NB4 (cell line): ENCODE measurements at regions not wholly inside any gene's neighbourhood (a gene's known extent, or its start where the extent isn't known, plus 50 kb on each side); places are given as distances from the start of the nearest gene placed in this dataset.
"Not testable (repeated sequence)": the region's sequence is repeated elsewhere in the genome, so short reads cannot be mapped to it uniquely, and the experiment has no call there.

ENCODE experiments used
- CTCF ChIP-seq: IDR thresholded peaks from one replicate; pipeline ENCODE4 v1.5.1; 2012; ENCODE audit warnings: low read depth, low read length
- MAX ChIP-seq: IDR thresholded peaks from 2 replicates; pipeline ENCODE4 v1.6.1; 2011; ENCODE audit warnings: low read depth, low read length
- POLR2A ChIP-seq: IDR thresholded peaks from 2 replicates; pipeline ENCODE4 v1.6.1; 2011; ENCODE audit warnings: mild to moderate bottlenecking; ENCODE audit not compliant: insufficient read length; ENCODE audit errors: extremely low read depth

GRCh38 chr2:109722640-109723039 is 71.5 kb upstream of the RGPD5 start:
- not testable (repeated sequence) for TF ChIP-seq POLR2A, MAX, CTCF
